ENCODE measurements at regions not wholly inside any gene's neighbourhood (a gene's known extent, or its start where the extent isn't known, plus 50 kb on each side); places are given as distances from the start of the nearest gene placed in this dataset.

GRCh38 chr14:83611906-83612390 lies 1918.0 kb upstream of the FLRT2 start:
- no peak overlapping the region for H2AFZ ChIP-seq
- DNase-seq (ENCODE audit: low spot score), result no peak
- no peak for TF ChIP-seq EZH2phosphoT487 (IDR thresholded peaks at IDR 0.05; ENCODE audit: low read depth, severe bottlenecking, unreplicated experiment)
- TF ChIP-seq EZH2 (IDR thresholded peaks at IDR 0.05; ENCODE audit: borderline replicate concordance), result no peak
- TF ChIP-seq, protein P1, sequence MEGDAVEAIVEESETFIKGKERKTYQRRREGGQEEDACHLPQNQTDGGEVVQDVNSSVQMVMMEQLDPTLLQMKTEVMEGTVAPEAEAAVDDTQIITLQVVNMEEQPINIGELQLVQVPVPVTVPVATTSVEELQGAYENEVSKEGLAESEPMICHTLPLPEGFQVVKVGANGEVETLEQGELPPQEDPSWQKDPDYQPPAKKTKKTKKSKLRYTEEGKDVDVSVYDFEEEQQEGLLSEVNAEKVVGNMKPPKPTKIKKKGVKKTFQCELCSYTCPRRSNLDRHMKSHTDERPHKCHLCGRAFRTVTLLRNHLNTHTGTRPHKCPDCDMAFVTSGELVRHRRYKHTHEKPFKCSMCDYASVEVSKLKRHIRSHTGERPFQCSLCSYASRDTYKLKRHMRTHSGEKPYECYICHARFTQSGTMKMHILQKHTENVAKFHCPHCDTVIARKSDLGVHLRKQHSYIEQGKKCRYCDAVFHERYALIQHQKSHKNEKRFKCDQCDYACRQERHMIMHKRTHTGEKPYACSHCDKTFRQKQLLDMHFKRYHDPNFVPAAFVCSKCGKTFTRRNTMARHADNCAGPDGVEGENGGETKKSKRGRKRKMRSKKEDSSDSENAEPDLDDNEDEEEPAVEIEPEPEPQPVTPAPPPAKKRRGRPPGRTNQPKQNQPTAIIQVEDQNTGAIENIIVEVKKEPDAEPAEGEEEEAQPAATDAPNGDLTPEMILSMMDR (IDR thresholded peaks at IDR 0.05; ENCODE audit: poor library complexity), result no peak

GRCh38 chr14:83614956-83615355 lies 1915.0 kb upstream of the FLRT2 start:
- Histone ChIP-seq H3K27ac (no peak overlapping the region), H3K36me3 (replicated peaks; ENCODE audit: insufficient read depth, low read depth) (no peaks in the 10 kb centered on the region), H3K9me3 (ENCODE audit: low read depth) (no peaks in the 10 kb centered on the region), H3K4me1 (ENCODE audit: insufficient read depth) (no peaks in the 10 kb centered on the region), H3K9me2 (replicated peaks; ENCODE audit: insufficient read depth) (no peaks in the 10 kb centered on the region), H3K4me2 (no peak overlapping the region), H4K20me1 (ENCODE audit: insufficient read depth, poor library complexity, severe bottlenecking) (no peaks in the 10 kb centered on the region), H3K27me3 (no peaks in the 10 kb centered on the region), H3K79me2 (no peaks in the 10 kb centered on the region), H2AFZ (no peak overlapping the region), H3K4me3 (no peak overlapping the region)
- WGBS (ENCODE audit: low lambda C conversion rate, missing lambda C conversion rate), result 62% methylated on average over 5 of the region's 5 CpGs
- no peak for TF ChIP-seq EZH2 (IDR thresholded peaks at IDR 0.05; ENCODE audit: borderline replicate concordance)
- no peak for DNase-seq (ENCODE audit: low spot score)

More at GRCh38 chr14:83611906-83612390, 1918.0 kb upstream of the FLRT2 start:
- Histone ChIP-seq H3K27me3 (no peaks in the 10 kb centered on the region), H3K4me2 (no peak overlapping the region), H3K79me2 (no peaks in the 10 kb centered on the region), H3K4me1 (ENCODE audit: insufficient read depth) (no peaks in the 10 kb centered on the region), H3K36me3 (replicated peaks; ENCODE audit: insufficient read depth, low read depth) (no peaks in the 10 kb centered on the region), H3K27ac (no peak overlapping the region), H3K4me3 (no peak overlapping the region), H3K9me3 (ENCODE audit: low read depth) (no peaks in the 10 kb centered on the region), H4K20me1 (ENCODE audit: insufficient read depth, poor library complexity, severe bottlenecking) (no peaks in the 10 kb centered on the region), H3K9me2 (replicated peaks; ENCODE audit: insufficient read depth) (no peaks in the 10 kb centered on the region)

GRCh38 chr14:83624541-83624940 lies 1905.4 kb upstream of the FLRT2 start:
- H3K9me3 ChIP-seq (ENCODE audit: low read depth), result no peaks in the 10 kb centered on the region
- no peak for TF ChIP-seq EZH2phosphoT487 (IDR thresholded peaks at IDR 0.05; ENCODE audit: low read depth, severe bottlenecking, unreplicated experiment)
- TF ChIP-seq EZH2 (IDR thresholded peaks at IDR 0.05; ENCODE audit: borderline replicate concordance), result no peak
- TF ChIP-seq, protein P1 (IDR thresholded peaks at IDR 0.05; ENCODE audit: poor library complexity), result no peak
- H3K79me2 ChIP-seq, result no peaks in the 10 kb centered on the region
- WGBS (ENCODE audit: low lambda C conversion rate, missing lambda C conversion rate), result 50% methylated on average over 1 of the region's 1 CpG
- DNase-seq (ENCODE audit: low spot score), result no peak
- no peaks in the 10 kb centered on the region for H3K36me3 ChIP-seq (replicated peaks; ENCODE audit: insufficient read depth, low read depth)
- peak overlapping the region; percentile 5 for H3K4me2 ChIP-seq
- H2AFZ ChIP-seq, result no peak overlapping the region
- no peaks in the 10 kb centered on the region for H4K20me1 ChIP-seq (ENCODE audit: insufficient read depth, poor library complexity, severe bottlenecking)
- no peak overlapping the region for H3K27ac ChIP-seq
- no peaks in the 10 kb centered on the region for H3K27me3 ChIP-seq
- no peak overlapping the region for H3K4me3 ChIP-seq
- no peaks in the 10 kb centered on the region for H3K4me1 ChIP-seq (ENCODE audit: insufficient read depth)
- H3K9me2 ChIP-seq (replicated peaks; ENCODE audit: insufficient read depth), result no peaks in the 10 kb centered on the region

GRCh38 chr14:83632375-83632774 lies 1897.6 kb upstream of the FLRT2 start:
- Histone ChIP-seq H3K9me3 (ENCODE audit: low read depth) (no peaks in the 10 kb centered on the region), H3K27me3 (no peaks in the 10 kb centered on the region), H3K79me2 (no peaks in the 10 kb centered on the region), H3K9me2 (replicated peaks; ENCODE audit: insufficient read depth) (no peaks in the 10 kb centered on the region), H2AFZ (no peak overlapping the region), H3K4me3 (no peak overlapping the region), H4K20me1 (ENCODE audit: insufficient read depth, poor library complexity, severe bottlenecking) (no peaks in the 10 kb centered on the region), H3K4me2 (no peak overlapping the region), H3K36me3 (replicated peaks; ENCODE audit: insufficient read depth, low read depth) (no peaks in the 10 kb centered on the region), H3K27ac (no peak overlapping the region), H3K4me1 (ENCODE audit: insufficient read depth) (no peaks in the 10 kb centered on the region)
- TF ChIP-seq EZH2phosphoT487 (IDR thresholded peaks at IDR 0.05; ENCODE audit: low read depth, severe bottlenecking, unreplicated experiment) (no peak), EZH2 (IDR thresholded peaks at IDR 0.05; ENCODE audit: borderline replicate concordance) (no peak)
- TF ChIP-seq, protein P1 (IDR thresholded peaks at IDR 0.05; ENCODE audit: poor library complexity), result no peak
- DNase-seq (ENCODE audit: low spot score), result no peak
